H1 (cell line): ENCODE measurements at regions not wholly inside any gene's neighbourhood (a gene's known extent, or its start where the extent isn't known, plus 50 kb on each side); places are given as distances from the start of the nearest gene placed in this dataset.

ENCODE experiments used
- ASH2L ChIP-seq: fragments of 200-600, 300-600 bp; sonication (generic); IDR thresholded peaks from one replicate; pipeline ENCODE4 v1.7.1; 2017; ENCODE audit warnings: low read length
- CEBPB ChIP-seq: IDR thresholded peaks from 2 replicates; pipeline ENCODE4 v1.6.1; 2012; ENCODE audit warnings: low read depth, low read length
- SUZ12 ChIP-seq: fragments of 200-600 bp; sonication (generic); IDR thresholded peaks from 2 replicates; pipeline ENCODE4 v1.6.1; 2012; ENCODE audit warnings: mild to moderate bottlenecking, inconsistent platforms, low read length, moderate library complexity, mixed read lengths

GRCh38 chr6:168773788-168774187 is 332.8 kb downstream of the SMOC2 start (continued):
- TF ChIP-seq CEBPB (no peak), ASH2L (no peak), SUZ12 (no peak)
